Stimulated activated CD4-positive, alpha-beta T cell treated with anti-CD3 and anti-CD28 coated beads, Interleukin-4, amount 100 ng/mL, for 48 hours (primary cell): ENCODE measurements at regions not wholly inside any gene's neighbourhood (a gene's known extent, or its start where the extent isn't known, plus 50 kb on each side); places are given as distances from the start of the nearest gene placed in this dataset.

Experiments used
- DNase-seq, 2 donors: peaks; one replicate each; pipeline ENCODE4 v3.0.0-alpha.2; 2020; ENCODE audit warnings: low read depth in 2 of 2

DNA sequence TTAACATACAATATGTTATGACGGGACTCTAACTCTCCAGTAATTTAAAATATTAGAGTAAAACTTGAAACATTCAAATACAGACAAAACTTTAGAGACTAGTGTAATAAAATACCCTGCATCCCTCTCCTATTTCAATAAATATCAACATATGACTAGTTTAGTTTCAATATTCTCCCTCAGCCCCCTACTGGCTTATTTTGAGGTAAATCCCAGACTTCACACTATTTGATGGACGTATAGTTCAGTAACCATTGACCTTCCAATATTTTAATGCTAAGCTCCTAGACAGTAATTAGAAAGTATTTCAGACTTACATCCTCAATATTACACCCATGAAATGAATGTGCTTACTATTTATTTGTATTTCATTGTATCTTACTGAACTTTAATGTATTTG, 180.7 kb upstream of the STARD13 start:
- DNase-seq, result no peak

DNA sequence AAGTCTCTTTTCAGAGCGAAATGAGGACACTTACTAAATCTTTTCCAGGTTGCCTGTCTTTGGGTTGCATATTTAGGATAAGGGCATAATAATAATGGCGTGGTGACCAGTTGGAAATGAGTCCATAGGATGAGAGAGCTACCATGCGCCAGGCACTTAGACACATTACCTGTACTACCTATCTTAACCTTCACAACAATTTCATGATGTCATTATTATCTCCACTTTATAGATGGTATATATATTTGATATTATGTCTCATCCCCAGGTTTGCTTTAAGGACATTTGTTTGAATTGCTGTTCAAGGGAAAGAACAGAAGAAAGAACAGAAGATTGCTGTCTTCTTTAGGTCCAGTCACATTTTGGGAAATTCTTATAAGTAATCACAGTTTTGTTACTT, 182.0 kb upstream of the STARD13 start:
- DNase-seq, result no peak

DNA sequence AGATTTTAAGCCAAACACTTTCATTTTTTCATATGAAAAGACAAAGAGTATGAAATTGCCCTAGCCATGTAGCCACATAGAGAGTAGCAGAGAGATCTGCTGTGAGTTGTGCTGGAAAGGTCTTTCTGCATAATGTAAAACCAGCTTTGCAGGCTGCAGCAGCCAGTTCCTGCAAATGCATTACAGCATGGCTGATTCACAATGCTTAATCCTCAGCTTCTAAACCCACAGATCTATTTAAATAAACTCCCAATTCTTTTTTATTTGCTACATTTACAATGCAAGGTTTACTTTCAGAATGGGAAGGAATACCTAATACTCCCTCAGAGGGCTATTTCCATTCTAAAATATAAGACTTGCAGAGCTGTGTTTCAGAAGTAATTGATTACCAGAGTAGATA, 185.6 kb upstream of the STARD13 start:
- DNase-seq, result no peak

DNA sequence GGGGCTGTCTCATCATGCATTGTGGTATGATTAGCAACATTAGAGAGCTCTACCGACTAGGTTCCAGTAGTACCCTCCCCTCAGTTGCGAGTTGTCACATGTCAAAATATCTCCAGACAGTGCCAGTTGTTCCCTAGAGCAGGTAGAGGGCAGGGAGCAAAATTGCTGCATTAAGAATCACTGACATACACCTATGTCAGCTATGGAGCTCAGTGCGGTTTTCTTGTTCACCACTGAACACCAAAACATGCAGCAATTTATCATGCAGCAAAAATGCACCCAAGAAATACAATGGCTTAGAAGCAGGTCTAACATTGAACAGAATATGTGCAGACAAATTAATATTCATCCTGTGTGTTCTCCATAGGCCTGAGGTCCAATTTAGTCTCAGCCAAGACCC, 186.9 kb upstream of the STARD13 start:
- no peak for DNase-seq

DNA sequence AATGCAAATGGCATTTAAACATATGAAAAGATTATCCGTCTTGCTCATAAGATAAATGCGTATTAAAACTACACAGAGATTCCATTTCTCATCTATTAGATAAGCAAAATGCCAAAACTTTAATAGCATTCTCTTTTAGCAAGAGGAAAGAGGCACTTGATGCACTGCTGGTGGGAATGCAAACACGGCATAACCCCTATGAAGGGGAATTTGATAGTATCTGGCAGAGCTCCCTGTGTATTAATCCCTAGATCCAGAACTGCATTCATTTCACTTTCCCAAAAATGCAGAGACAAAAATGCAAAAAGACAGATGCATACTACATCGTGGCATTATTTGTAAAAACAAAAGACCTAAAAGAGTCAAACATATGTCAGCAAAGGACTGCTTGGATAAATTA, 193.6 kb upstream of the STARD13 start:
- DNase-seq, result no peak

DNA sequence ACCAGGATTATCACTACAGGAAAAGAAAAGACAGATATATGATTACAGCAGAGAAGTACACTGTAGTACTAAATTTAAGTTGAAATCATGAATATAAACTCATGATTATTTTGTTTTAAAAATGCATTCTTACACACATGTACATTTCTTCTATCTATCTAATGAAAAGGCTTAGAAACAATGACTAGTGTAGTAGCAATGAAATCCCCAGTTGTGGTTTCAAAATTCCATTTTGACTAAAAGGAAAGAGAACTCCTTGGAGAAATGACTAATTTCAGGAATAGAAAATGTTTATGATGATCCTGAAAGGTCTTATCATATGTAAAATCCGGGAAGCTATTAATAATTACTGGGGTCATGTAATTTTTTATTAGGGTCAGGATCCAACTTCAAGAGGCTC, 195.0 kb upstream of the STARD13 start:
- no peak for DNase-seq

DNA sequence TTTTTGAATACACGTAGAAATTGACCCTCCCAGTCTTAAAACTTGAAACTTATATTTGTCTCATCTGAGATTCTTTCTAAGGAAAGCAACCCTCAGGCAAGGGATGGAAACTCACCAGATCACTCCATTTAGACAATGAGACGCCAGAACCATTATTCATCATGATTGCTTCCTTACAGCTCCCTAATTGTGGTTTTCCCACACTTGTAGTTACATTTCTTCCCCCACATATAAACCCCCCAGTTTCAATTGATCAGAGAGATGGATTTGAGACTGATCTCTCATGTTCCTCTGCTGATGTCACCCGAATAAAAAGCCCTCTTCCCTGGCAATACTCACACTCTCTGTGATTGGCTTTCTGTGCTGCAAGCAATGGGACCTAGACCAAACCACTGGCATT, 197.9 kb upstream of the STARD13 start:
- no peak for DNase-seq

DNA sequence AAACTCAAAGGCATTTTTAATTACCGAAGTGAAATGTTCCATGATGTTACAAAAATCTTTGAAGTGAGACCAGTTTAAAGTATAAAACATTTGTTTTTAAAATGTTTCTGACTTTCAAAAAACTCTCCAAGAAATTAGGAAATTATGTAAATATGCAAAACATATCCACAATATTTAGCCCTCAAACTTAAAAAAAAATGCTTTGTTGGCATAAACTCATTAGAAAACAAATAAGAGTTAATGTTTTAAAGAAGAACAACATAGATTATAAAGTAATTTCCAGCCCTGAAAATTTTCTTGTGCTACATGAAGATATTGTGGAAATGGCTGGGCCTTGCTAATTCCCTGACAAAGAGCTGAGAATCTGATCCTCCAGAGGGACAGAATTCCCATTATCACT, 199.7 kb upstream of the STARD13 start:
- DNase-seq, result no peak

DNA sequence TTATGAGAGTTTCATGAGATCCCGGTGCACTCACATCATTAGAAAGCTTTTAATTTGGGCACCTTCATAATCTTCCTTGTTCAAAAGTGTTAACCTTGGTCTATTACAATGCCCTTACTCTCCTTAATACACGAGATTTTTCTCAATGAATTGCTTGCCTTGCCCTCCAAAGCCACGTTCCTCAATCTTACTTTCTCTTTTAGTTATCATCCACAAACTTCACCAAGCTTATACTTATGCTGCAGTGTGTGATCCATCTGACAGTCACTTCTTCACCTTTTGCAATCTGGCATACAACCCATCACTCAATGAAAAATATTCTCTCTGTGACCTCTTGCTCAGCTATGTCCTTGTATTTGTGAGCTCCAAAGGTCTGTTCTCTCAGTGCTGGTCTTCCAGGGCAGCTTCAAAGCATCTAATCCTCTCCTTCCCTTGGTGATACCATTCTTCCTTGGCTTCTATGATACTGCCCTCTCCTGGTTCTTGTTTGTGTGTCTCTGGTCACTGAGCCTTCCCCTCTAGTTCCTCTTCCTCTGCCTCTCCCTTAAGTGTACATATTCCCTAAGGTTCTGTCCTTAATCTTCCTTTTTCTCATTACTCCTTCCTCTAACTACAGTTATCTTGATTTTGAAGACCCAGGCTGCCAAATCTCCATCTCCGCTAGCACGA, 202.2 kb upstream of the STARD13 start:
- no peak for DNase-seq

DNA sequence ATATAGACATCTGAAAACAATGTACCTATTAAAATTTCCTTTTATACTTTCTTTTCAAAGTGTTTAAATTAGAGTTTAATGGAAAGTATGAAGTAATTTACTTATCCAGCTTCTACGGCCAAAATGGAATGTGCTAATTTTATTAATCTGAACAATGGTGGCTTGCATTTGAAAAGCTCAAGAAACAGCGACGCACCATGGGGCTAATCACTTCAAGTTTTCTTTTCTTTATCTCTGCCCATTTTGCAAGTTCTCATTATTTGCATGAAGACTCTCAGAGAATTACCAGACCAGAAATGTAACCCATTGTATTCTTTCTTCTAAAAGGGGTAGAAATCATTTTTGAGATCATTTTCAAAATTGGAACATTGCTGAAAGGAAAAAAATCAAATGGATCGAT, 204.0 kb upstream of the STARD13 start:
- no peak for DNase-seq

DNA sequence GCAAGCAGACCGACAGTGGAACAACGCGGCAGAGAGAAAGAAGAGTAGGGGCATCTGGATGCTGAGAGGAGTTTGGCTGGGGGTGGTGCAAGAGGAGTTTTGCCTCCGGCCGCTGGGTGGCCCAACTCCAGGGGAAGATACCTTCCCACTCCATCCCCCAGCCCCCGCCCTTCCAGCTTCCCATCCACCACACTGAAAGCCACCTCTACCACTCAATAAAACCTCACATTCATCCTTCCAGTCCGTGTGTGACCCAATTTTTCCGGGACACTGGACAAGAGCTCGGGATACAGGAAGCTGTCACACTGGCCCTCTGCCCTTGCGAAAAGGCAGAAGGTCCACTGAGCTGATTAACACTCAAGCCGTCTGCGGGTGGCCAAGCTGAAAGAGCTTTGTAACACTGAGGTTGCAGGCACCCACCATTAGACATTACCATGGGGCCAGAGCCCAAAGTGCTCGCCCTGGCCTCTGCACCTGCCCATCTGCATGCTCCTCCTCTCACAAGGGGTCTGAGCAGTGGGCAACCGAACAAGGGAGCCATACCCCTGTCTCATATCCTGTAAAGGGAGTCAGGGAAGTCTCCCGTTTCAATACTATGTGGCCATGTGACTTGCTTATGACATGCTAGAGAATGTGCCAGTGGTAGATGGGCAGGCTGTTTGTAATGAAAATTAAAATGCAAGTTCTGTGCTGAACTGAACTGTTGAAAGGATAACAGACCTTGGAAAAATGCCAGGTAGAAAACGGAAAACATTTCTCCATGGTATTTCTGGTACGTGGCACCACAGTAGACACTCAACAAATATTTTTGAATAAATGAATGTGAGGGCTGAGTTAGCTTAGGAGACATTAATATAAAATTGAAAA, 205.1 kb upstream of the STARD13 start:
- DNase-seq, result no peak

DNA sequence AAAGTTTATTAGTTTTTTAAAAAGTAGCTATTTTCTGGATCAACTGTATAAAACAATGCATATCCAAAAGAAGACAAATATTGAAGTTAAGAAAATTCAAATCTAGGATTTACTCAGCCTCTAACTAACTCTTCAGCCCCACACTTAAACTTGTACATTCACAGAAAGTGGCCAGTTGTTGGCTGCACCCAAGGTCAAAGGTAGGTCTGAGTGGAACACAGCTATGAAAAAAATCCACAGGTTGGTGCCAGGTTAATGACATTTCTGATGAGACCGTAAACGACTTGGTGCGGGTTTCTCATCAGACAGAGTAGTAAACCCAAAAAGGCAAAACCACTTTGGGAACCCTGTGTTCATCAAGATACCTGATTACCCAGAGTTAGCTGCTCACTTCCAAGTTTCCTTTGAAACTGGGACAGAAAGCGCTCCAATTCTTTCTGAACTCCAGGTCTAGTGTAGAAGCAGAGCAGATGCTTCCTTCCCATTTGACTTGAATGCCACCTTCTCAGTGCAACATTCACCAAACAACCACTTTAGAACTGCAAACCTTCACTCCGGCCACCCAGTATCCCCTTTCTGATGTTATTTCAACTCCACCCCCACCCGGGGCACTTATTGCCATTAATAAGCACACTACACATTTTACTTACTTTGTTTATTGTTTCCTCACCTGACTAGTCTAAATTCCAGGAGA, 208.3 kb upstream of the STARD13 start:
- no peak for DNase-seq

DNA sequence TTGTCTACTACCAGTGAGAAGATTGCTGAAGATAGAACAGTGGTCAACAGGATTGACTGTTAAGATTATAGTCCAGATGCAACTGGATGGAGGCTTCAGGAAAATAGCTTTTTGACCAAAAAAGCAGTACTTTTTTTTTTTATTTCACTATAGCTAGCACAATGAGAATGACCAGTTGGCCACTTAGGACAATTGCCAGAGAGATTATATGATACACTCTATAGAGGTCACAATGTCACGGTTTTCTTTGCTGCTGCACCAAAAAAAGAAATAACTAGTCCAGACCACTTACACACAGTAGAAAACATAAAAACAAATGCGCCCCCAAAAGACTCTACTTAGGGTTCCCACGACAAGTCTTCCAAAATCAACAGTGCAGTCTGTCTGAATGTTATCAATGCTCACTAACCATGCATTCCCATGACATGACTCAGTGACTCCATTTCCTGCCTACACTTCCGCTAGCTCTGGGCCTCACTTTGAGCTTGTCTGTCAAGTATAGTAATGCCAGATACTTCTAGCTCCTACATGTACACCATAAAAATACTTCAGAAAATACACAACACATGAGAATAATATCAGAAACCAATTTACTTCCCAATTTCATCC, 209.1 kb upstream of the STARD13 start:
- no peak for DNase-seq

DNA sequence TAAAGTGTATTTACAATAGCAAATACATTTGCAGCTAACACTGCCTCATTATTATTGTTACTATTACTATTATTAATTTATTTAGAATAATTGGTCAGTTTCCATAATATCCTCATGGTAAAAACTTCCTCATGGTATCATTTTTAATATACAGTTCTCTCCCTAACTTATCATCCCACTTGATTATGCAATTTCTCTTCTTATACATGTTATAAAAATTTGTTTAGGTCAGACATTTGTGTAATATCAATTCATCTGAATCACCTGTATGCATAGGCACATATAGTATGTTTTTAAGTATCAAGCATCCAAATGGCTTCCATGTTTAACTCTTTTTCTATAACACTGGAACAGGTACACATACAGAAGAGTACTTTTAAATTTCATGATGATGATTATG, 210.8 kb upstream of the STARD13 start:
- DNase-seq, result no peak

DNA sequence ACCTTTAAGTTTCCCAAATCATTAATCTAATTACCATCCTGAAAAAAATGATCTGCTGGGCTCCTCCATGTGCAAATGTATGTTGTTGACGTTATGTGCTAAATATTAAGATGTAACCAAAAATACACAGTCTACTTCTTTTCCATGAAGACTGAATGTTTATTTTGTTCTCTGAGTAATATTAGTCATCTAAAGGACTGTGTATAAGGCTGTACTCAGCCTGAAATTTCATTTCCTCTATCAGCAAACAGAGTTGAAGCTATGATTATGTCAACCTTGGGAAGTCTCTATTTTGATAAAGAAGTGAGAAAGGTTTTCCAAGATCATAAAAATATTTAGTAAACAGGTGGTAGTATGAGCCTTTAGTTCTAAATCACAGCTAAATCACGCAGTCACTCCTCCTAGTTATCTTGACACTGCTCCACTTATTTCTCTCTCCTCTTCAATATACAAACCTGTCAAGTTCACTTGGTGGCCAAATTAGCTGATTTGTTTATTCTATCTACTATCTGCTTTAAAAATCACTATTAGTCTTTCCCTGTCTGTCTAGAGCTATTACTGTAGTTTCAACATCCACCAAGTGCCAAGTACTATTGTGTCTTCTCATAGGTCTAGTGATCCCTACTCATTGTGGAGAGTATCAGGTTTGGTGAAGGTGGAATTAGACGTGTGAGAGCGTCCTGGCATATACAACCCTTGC, 211.7 kb upstream of the STARD13 start:
- no peak for DNase-seq

DNA sequence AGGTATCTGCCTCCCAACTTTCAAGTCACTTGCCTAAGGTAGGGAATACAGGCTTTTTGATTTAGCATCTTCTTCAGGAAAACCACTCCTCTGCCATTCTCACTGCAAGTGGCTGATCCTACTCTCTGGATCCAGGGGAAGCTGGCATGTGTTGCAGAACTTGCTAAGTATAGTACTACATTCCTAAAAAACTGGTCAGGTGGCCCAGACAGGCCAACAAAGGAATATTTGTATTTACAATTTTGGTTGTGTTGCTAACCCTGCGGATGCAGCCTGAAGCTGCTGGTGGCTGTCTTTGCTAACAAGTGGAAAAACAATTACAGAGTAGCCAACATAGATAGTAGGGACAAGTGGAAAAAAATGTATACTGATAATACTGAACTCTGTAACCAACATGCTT, 222.5 kb upstream of the STARD13 start:
- no peak for DNase-seq

DNA sequence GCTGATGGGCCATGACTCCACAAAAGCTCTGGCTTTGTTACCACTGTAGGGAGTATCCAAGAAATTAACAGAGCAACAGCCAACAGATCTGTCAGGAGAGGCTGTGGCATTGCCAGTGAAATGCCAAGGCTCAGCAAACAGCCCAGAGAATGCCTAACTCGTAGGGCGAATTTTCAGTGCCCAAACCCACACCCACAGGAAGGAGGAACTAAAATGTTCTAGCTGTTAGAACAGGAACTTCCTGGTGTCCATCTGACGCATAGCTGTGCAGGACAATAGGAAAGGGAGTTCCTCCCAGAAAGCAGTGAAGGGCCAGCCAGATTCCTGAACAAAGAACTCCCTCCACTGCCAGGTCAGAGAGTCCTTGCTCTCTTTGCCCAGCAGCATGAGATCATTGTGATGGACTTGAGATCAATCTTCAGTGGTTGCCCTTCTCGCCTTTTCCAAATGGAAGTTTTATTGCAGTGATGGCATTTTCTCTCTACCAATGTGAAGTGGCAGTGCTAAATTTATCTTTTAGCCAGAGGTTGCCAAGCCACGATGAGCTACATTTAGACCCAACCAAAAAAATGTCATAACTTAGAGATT, 224.2 kb upstream of the STARD13 start:
- DNase-seq, result no peak

DNA sequence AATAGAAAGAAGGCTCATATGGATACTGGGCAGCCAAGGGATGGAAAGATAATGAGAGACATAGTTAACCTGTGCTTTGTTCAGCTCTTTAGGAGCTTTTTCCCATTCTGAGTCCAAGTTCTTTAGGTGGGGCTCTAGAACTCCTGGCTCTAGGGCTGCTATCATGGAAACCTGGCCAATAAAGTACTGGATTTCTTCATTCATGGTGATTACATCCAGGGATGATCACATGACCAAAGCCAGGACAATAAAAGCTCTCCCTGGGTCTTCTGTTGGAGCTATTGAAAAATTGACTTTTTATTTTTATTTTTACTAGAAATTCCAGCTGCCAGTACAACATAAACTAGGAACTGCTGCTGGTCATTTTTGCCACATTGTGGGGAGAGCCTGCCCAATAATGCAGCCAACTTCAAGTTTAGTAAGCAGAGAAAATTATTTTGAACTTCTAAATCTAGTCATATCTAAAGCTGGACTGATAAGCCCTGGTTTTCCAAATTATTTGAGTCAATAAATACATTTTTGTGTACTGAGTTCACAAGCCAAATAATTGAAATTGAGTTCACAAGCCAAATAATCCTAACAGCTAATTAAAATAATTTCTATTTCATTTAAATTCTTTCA, 224.9 kb upstream of the STARD13 start:
- no peak for DNase-seq

DNA sequence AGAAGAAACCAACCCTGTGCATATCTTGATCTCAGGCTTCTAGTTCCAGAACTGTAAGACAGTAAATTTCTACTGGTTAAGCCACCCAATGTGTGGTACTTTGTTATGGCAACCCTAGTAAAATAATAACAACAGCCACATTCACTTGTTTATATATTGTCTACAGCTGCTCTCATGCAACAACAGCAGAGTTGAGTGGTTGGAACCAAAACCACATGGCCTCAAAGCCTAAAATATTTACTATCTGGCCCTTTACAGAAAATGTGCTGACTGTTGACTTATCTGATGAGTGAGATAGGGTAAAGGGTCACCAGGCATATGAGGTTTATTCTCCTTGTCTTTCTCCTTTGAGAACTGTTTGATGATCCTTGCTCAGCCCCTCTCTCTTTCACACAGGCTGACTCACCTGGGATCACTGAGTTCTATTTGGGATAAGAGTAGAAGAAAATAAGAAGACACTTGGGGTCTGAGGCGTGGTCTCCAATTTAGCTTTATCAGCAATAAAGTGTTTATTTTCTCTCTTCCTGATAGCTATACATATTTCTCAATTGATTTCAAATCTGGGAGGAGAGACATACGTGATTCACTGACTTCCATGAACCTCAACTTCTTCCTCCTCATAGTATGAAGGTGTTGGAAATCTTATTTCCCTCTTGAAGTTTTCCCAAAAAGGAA, 227.5 kb upstream of the STARD13 start:
- no peak for DNase-seq

DNA sequence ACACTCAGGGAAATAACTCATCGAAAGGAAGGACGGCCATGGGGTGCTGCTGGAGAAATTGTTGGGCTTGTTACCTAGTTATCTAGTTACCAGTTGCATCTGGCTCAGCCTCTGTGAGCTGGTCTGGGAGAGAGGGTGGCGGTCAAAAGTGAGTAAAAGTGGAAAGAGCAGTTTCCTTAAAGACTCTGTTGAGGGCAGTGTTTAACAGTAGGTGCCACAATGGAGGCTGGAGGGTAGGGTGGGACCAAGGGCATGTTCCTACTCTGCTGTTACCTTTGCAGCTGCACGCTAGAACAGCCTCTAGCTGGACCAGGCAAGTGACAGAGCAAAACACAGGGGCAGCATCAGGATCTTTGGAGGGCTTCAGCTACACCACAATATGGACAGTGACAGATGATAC, 228.8 kb upstream of the STARD13 start:
- no peak for DNase-seq
